Osteoblast (primary cell): ENCODE measurements at regions not wholly inside any gene's neighbourhood (a gene's known extent, or its start where the extent isn't known, plus 50 kb on each side); places are given as distances from the start of the nearest gene placed in this dataset.

Source experiments
- DNase-seq: peaks from one replicate; pipeline ENCODE4 v3.0.0; 2011; ENCODE audit warnings: low spot score, mixed read lengths; ENCODE audit not compliant: insufficient read length; ENCODE audit errors: missing footprints
- H2AFZ ChIP-seq: 2 replicates; pipeline ENCODE4 v1.6.0; 2011; ENCODE audit warnings: mild to moderate bottlenecking, low read length
- H3K27ac ChIP-seq: 2 replicates; pipeline ENCODE4 v1.5.1; 2011; ENCODE audit warnings: mild to moderate bottlenecking, low read depth, low read length, moderate library complexity
- H3K27me3 ChIP-seq: 2 replicates; pipeline ENCODE4 v1.6.0; 2012; ENCODE audit warnings: mild to moderate bottlenecking, control low read depth, inconsistent platforms, low read length, moderate library complexity; ENCODE audit not compliant: insufficient read depth
- H3K36me3 ChIP-seq: 2 replicates; pipeline ENCODE4 v1.5.1; 2011; ENCODE audit warnings: mild to moderate bottlenecking, low read length, control low read depth, moderate library complexity; ENCODE audit not compliant: insufficient read depth
- H3K4me1 ChIP-seq: 2 replicates; pipeline ENCODE4 v1.5.1; 2011; ENCODE audit warnings: mild to moderate bottlenecking, low read length, control low read depth, moderate library complexity; ENCODE audit not compliant: insufficient read depth
- H3K4me2 ChIP-seq: 2 replicates; pipeline ENCODE4 v1.6.0; 2011; ENCODE audit warnings: mild to moderate bottlenecking, low read length; ENCODE audit not compliant: insufficient read depth
- H3K4me3 ChIP-seq: fragments of 200-600 bp; sonication (generic); 3 replicates; pipeline ENCODE4 v1.5.1; 2012; ENCODE audit warnings: mild to moderate bottlenecking, low read length, inconsistent platforms; ENCODE audit not compliant: insufficient read depth
- H3K79me2 ChIP-seq: 2 replicates; pipeline ENCODE4 v1.6.0; 2012; ENCODE audit warnings: mild to moderate bottlenecking, low read length, control low read depth, inconsistent platforms; ENCODE audit not compliant: insufficient read depth
- H3K9me3 ChIP-seq: 2 replicates; pipeline ENCODE4 v1.5.1; 2011; ENCODE audit warnings: low read depth, low read length, control low read depth
- H4K20me1 ChIP-seq: 2 replicates; pipeline ENCODE4 v1.6.0; 2012; ENCODE audit warnings: mild to moderate bottlenecking, low read length, control low read depth; ENCODE audit not compliant: insufficient read depth
- CTCF ChIP-seq: IDR thresholded peaks from 2 replicates; pipeline ENCODE4 v1.5.1; 2011; ENCODE audit warnings: mild to moderate bottlenecking, low read depth, low read length, moderate library complexity; ENCODE audit errors: extremely low read depth

GRCh38 chr5:103464835-103465484 is 97.6 kb downstream of the NUDT12 start:
- H3K36me3 ChIP-seq, result no peaks in the 10 kb centered on the region
- no peaks in the 10 kb centered on the region for H3K79me2 ChIP-seq
- peaks cover 46% of the 10 kb centered on the region for H3K4me1 ChIP-seq
- peak; percentile 22 for TF ChIP-seq CTCF
- no peaks in the 10 kb centered on the region for H3K9me3 ChIP-seq
- no peak overlapping the region for H3K4me2 ChIP-seq
- H3K27me3 ChIP-seq, result no peaks in the 10 kb centered on the region
- H4K20me1 ChIP-seq, result no peaks in the 10 kb centered on the region
- H3K27ac ChIP-seq, result no peak overlapping the region
- no peak overlapping the region for H3K4me3 ChIP-seq
- DNase-seq, result no peak
- H2AFZ ChIP-seq, result peak overlapping the region; percentile 34

- Histone ChIP-seq H3K4me2 (no peak overlapping the region), H3K79me2 (no peaks in the 10 kb centered on the region), H4K20me1 (no peaks in the 10 kb centered on the region), H3K4me1 (peaks cover 46% of the 10 kb centered on the region), H2AFZ (no peak overlapping the region), H3K27ac (no peak overlapping the region), H3K4me3 (no peak overlapping the region), H3K27me3 (no peaks in the 10 kb centered on the region), H3K36me3 (no peaks in the 10 kb centered on the region), H3K9me3 (no peaks in the 10 kb centered on the region)
- no peak for TF ChIP-seq CTCF
- no peak for DNase-seq
Measured at GRCh38 chr5:103463261-103463660, 99.3 kb downstream of the NUDT12 start.

GRCh38 chr5:103461243-103461642 is 101.3 kb downstream of the NUDT12 start:
- peak; percentile 81 for DNase-seq
- TF ChIP-seq CTCF, result no peak
- Histone ChIP-seq H3K4me3 (no peak overlapping the region), H4K20me1 (no peaks in the 10 kb centered on the region), H2AFZ (no peak overlapping the region), H3K4me2 (peak overlapping the region; percentile 23), H3K79me2 (no peaks in the 10 kb centered on the region), H3K36me3 (no peaks in the 10 kb centered on the region), H3K27ac (peak overlapping the region; percentile 27), H3K9me3 (no peaks in the 10 kb centered on the region), H3K27me3 (no peaks in the 10 kb centered on the region), H3K4me1 (peaks cover 37% of the 10 kb centered on the region)

GRCh38 chr5:103458497-103459040 is 104.0 kb downstream of the NUDT12 start:
- Histone ChIP-seq H3K27ac (peak overlapping the region; percentile 24), H3K36me3 (no peaks in the 10 kb centered on the region), H4K20me1 (no peaks in the 10 kb centered on the region), H3K79me2 (no peaks in the 10 kb centered on the region), H3K4me1 (peaks cover 28% of the 10 kb centered on the region), H3K4me3 (no peak overlapping the region), H3K27me3 (no peaks in the 10 kb centered on the region), H3K9me3 (no peaks in the 10 kb centered on the region), H2AFZ (no peak overlapping the region), H3K4me2 (no peak overlapping the region)
- no peak for DNase-seq
- TF ChIP-seq CTCF, result no peak
